Caco-2 (cell line): ENCODE measurements at regions not wholly inside any gene's neighbourhood (a gene's known extent, or its start where the extent isn't known, plus 50 kb on each side); places are given as distances from the start of the nearest gene placed in this dataset.

Experiments
- BruUV-seq: library from RNA; stranded (reverse); fragments of 400-500 nt; replicated peaks from 2 replicates; lab custom pipeline; 2021; lab: Mats Ljungman, UMichigan
- CTCF ChIA-PET: fragments of 300-600 bp; sonication (Branson Sonifier 250); formaldehyde crosslinking; loops from one replicate; lab custom pipeline; 2022; ENCODE audit warnings: antibody characterized with exemption; lab: Charles Lee
- POLR2A ChIA-PET: fragments of 300-600 bp; sonication (Branson Sonifier 250); formaldehyde crosslinking; loops from one replicate; lab custom pipeline; 2022; ENCODE audit warnings: antibody characterized with exemption; lab: Charles Lee
- DNase-seq, 2 experiments: peaks; one replicate each; pipeline versions ENCODE4 v3.0.0 to v3.0.0-alpha.2; 2020 to 2022
- H3K27me3 ChIP-seq: replicated peaks from 2 replicates; pipeline ENCODE4 v1.6.0; 2011; ENCODE audit warnings: low read length; ENCODE audit not compliant: control insufficient read depth, insufficient read depth
- H3K36me3 ChIP-seq: 2 replicates; pipeline ENCODE4 v1.5.1; 2011; ENCODE audit warnings: low read length; ENCODE audit not compliant: control insufficient read depth, insufficient read depth
- H3K4me1 ChIP-seq: fragments of 250-450 bp; sonication (Bioruptor Pico); 2 replicates; pipeline ENCODE4 v1.5.1; 2020; ENCODE audit warnings: mild to moderate bottlenecking
- H3K4me3 ChIP-seq: 2 replicates; pipeline ENCODE4 v1.5.1; 2011; ENCODE audit warnings: low read depth, mild to moderate bottlenecking, control low read depth, low read length
- H3K9me3 ChIP-seq: fragments of 250-450 bp; sonication (Bioruptor Pico); 2 replicates; pipeline ENCODE4 v1.5.1; 2020; ENCODE audit warnings: mild to moderate bottlenecking, moderate library complexity
- H3K27ac Mint-ChIP-seq: one replicate; pipeline ENCODE4 v1.8.0; 2022; ENCODE audit warnings: mixed read lengths; ENCODE audit not compliant: unreplicated experiment
- H3K27me3 Mint-ChIP-seq: one replicate; pipeline ENCODE4 v1.8.0; 2022; ENCODE audit warnings: mixed read lengths; ENCODE audit not compliant: insufficient read depth, unreplicated experiment
- H3K36me3 Mint-ChIP-seq: one replicate; pipeline ENCODE4 v1.8.0; 2022; ENCODE audit warnings: mild to moderate bottlenecking, mixed read lengths; ENCODE audit not compliant: insufficient read depth, unreplicated experiment
- H3K4me1 Mint-ChIP-seq: one replicate; pipeline ENCODE4 v1.8.0; 2022; ENCODE audit warnings: low read depth, mixed read lengths; ENCODE audit not compliant: unreplicated experiment
- H3K4me3 Mint-ChIP-seq: one replicate; pipeline ENCODE4 v1.8.0; 2022; ENCODE audit warnings: mild to moderate bottlenecking, moderate library complexity, mixed read lengths; ENCODE audit not compliant: unreplicated experiment
- H3K9me3 Mint-ChIP-seq: one replicate; pipeline ENCODE4 v1.8.0; 2022; ENCODE audit warnings: mixed read lengths; ENCODE audit not compliant: unreplicated experiment
- intact Hi-C: fragments of 100-400 bp; cut with micrococcal nuclease; formaldehyde crosslinking; loops from one replicate; pipeline ENCODE4 v1.10.0; 2022; ENCODE audit not compliant: unreplicated experiment
- TF ChIP-seq, protein P1 (sequence below), 2 experiments: fragments of 200-600 bp in 1 of 2; IDR thresholded peaks; 1 replicate in 1 of 2; 2 replicates in 1 of 2; pipeline versions ENCODE4 v1.5.1 to v1.8.0; 2011 to 2022; ENCODE audit warnings: antibody characterized with exemption in 1 of 2, control low read depth in 1 of 2, inconsistent platforms in 1 of 2, low read depth in 1 of 2, low read length in 1 of 2, mild to moderate bottlenecking in 1 of 2, moderate library complexity in 1 of 2; ENCODE audit not compliant: insufficient read depth in 1 of 2, severe bottlenecking in 1 of 2, unreplicated experiment in 1 of 2

DNA sequence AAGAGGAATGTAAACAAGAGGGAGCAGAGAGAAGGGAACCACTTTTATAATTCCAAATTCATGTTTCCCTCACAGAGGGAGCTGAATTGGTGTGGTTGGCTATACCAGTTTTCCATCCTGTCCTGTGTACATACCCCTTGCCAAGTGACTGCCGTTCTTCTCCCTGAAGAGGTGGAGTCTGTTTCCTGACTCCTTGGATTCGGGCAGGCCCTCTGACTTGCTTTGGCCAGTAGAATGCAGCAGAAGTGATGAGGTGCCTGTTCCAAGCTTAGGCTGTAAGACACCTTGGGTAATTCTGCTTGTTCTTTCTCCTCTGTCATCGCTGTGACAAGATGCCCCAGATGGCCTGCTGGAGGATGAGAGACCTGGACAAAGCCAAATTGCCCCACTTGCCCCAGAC is 124.7 kb downstream of the UCHL1 start:
- H3K27me3 ChIP-seq = no peaks in the 10 kb centered on the region
- no peaks in the 10 kb centered on the region for H3K9me3 ChIP-seq
- TF ChIP-seq, protein P1, sequence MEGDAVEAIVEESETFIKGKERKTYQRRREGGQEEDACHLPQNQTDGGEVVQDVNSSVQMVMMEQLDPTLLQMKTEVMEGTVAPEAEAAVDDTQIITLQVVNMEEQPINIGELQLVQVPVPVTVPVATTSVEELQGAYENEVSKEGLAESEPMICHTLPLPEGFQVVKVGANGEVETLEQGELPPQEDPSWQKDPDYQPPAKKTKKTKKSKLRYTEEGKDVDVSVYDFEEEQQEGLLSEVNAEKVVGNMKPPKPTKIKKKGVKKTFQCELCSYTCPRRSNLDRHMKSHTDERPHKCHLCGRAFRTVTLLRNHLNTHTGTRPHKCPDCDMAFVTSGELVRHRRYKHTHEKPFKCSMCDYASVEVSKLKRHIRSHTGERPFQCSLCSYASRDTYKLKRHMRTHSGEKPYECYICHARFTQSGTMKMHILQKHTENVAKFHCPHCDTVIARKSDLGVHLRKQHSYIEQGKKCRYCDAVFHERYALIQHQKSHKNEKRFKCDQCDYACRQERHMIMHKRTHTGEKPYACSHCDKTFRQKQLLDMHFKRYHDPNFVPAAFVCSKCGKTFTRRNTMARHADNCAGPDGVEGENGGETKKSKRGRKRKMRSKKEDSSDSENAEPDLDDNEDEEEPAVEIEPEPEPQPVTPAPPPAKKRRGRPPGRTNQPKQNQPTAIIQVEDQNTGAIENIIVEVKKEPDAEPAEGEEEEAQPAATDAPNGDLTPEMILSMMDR (IDR thresholded peaks at IDR 0.05; ENCODE audit: insufficient read depth in 1 of 2, low read depth in 1 of 2, low read length in 1 of 2, severe bottlenecking in 1 of 2, unreplicated experiment in 1 of 2) = no peak
- H3K4me3 ChIP-seq = no peak overlapping the region
- POLR2A ChIA-PET = no interaction called here
- Mint-ChIP-seq H3K27me3 (no peaks in the 10 kb centered on the region), H3K36me3 (no peaks in the 10 kb centered on the region), H3K27ac (no peak overlapping the region), H3K4me3 (no peak overlapping the region), H3K4me1 (no peaks in the 10 kb centered on the region), H3K9me3 (no peaks in the 10 kb centered on the region)
- no TSS peak for BruUV-seq
- H3K36me3 ChIP-seq = no peaks in the 10 kb centered on the region
- H3K4me1 ChIP-seq = 0 out of 2 replicates have a peak, but pooled peaks cover 3% of the 10 kb centered on the region
- DNase-seq = no peak
- CTCF ChIA-PET = no interaction called here
- intact Hi-C loops = no loop called here

DNA sequence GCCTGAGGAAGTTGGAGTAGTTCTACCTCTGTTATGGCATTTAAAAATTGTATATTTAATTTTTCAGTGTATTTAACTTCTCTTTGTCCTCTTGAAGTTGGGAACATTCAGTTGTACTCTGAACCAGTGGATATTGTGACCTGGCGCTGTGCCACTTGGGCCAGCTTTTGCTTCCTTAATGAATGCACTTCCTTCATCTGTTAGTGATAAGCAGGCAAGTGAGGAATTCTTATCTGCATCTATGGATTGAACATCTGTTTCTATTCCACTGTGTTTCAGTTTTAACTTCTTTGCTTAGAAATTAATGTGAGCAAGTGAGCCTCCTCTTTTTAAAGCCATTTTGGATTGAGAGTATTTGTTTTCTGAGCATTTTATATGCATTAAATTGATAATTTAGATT is 128.3 kb downstream of the UCHL1 start:
- intact Hi-C loops = no loop called here
- Histone ChIP-seq H3K4me3 (no peak overlapping the region), H3K9me3 (no peaks in the 10 kb centered on the region), H3K4me1 (no peaks in the 10 kb centered on the region), H3K36me3 (no peaks in the 10 kb centered on the region), H3K27me3 (no peaks in the 10 kb centered on the region)
- H3K9me3 Mint-ChIP-seq = no peaks in the 10 kb centered on the region
- H3K27ac Mint-ChIP-seq = no peak overlapping the region
- CTCF ChIA-PET = no interaction called here
- no peaks in the 10 kb centered on the region for H3K36me3 Mint-ChIP-seq
- BruUV-seq = no TSS peak
- TF ChIP-seq, protein P1 (IDR thresholded peaks at IDR 0.05; ENCODE audit: insufficient read depth in 1 of 2, low read depth in 1 of 2, low read length in 1 of 2, severe bottlenecking in 1 of 2, unreplicated experiment in 1 of 2) = no peak
- H3K4me3 Mint-ChIP-seq = no peak overlapping the region
- POLR2A ChIA-PET = no interaction called here
- DNase-seq = no peak
- H3K4me1 Mint-ChIP-seq = no peaks in the 10 kb centered on the region
- no peaks in the 10 kb centered on the region for H3K27me3 Mint-ChIP-seq

- H3K27ac Mint-ChIP-seq = no peak overlapping the region
- BruUV-seq = no TSS peak
Measured at GRCh38 chr4:41385481-41385880, 128.8 kb downstream of the UCHL1 start.

More at GRCh38 chr4:41385481-41385880, 128.8 kb downstream of the UCHL1 start:
- Histone ChIP-seq H3K36me3 (no peaks in the 10 kb centered on the region), H3K4me3 (no peak overlapping the region), H3K27me3 (no peaks in the 10 kb centered on the region), H3K4me1 (no peaks in the 10 kb centered on the region), H3K9me3 (no peaks in the 10 kb centered on the region)
- H3K9me3 Mint-ChIP-seq = no peaks in the 10 kb centered on the region
- POLR2A ChIA-PET = no interaction called here
- CTCF ChIA-PET = no interaction called here
- TF ChIP-seq, protein P1 (IDR thresholded peaks at IDR 0.05; ENCODE audit: insufficient read depth in 1 of 2, low read depth in 1 of 2, low read length in 1 of 2, severe bottlenecking in 1 of 2, unreplicated experiment in 1 of 2) = no peak
- no peak for DNase-seq
- intact Hi-C loops = no loop called here
- H3K27me3 Mint-ChIP-seq = no peaks in the 10 kb centered on the region
- no peaks in the 10 kb centered on the region for H3K4me1 Mint-ChIP-seq
- no peaks in the 10 kb centered on the region for H3K36me3 Mint-ChIP-seq
- H3K4me3 Mint-ChIP-seq = no peak overlapping the region
